H9 (cell line): ENCODE measurements at regions not wholly inside any gene's neighbourhood (a gene's known extent, or its start where the extent isn't known, plus 50 kb on each side); places are given as distances from the start of the nearest gene placed in this dataset.

Source experiments
- DNase-seq: peaks from one replicate; pipeline ENCODE4 v3.0.0-alpha.2; 2017
- H2AFZ ChIP-seq: one replicate; pipeline ENCODE4 v1.6.1; 2013; ENCODE audit warnings: mild to moderate bottlenecking, low read length, control low read depth, moderate library complexity
- H2AK5ac ChIP-seq: 2 replicates; pipeline ENCODE4 v1.6.1; 2013; ENCODE audit warnings: low read length, control low read depth, mixed read lengths; ENCODE audit not compliant: insufficient read length
- H2BK120ac ChIP-seq: one replicate; pipeline ENCODE4 v1.6.1; 2013; ENCODE audit warnings: low read depth, mild to moderate bottlenecking, low read length, control low read depth, inconsistent platforms; ENCODE audit not compliant: poor library complexity, severe bottlenecking
- H2BK12ac ChIP-seq: 2 replicates; pipeline ENCODE4 v1.6.1; 2013; ENCODE audit warnings: low read length, control low read depth, mixed read lengths, low read depth; ENCODE audit not compliant: insufficient read length
- H2BK15ac ChIP-seq: 2 replicates; pipeline ENCODE4 v1.6.1; 2013; ENCODE audit warnings: low read depth, low read length, control low read depth
- H2BK20ac ChIP-seq: one replicate; pipeline ENCODE4 v1.6.1; 2013; ENCODE audit warnings: low read depth, mild to moderate bottlenecking, low read length, control low read depth, inconsistent platforms; ENCODE audit not compliant: poor library complexity, severe bottlenecking
- H2BK5ac ChIP-seq: 2 replicates; pipeline ENCODE4 v1.6.1; 2013; ENCODE audit warnings: low read length, control low read depth, mixed read lengths; ENCODE audit not compliant: insufficient read length
- H3K14ac ChIP-seq: 2 replicates; pipeline ENCODE4 v1.6.1; 2013; ENCODE audit warnings: low read length, control low read depth; ENCODE audit not compliant: insufficient read depth
- H3K18ac ChIP-seq: 2 replicates; pipeline ENCODE4 v1.6.1; 2013; ENCODE audit warnings: low read depth, mild to moderate bottlenecking, mixed read lengths, low read length, control low read depth; ENCODE audit not compliant: insufficient read length
- H3K23ac ChIP-seq: 2 replicates; pipeline ENCODE4 v1.6.1; 2013; ENCODE audit warnings: low read length, control low read depth, mixed read lengths, low read depth; ENCODE audit not compliant: insufficient read length
- H3K23me2 ChIP-seq: 2 replicates; pipeline ENCODE4 v1.6.1; 2013; ENCODE audit warnings: low read depth, mild to moderate bottlenecking, mixed read lengths, low read length, control low read depth; ENCODE audit not compliant: insufficient read length, poor library complexity, severe bottlenecking
- H3K27ac ChIP-seq: 2 replicates; pipeline ENCODE4 v1.5.1; 2013; ENCODE audit warnings: low read length, control low read depth, mixed read lengths, low read depth; ENCODE audit not compliant: insufficient read length
- H3K27me3 ChIP-seq: 2 replicates; pipeline ENCODE4 v1.6.1; 2013; ENCODE audit warnings: low read length, control low read depth, inconsistent platforms; ENCODE audit not compliant: insufficient read depth
- H3K4ac ChIP-seq: 2 replicates; pipeline ENCODE4 v1.6.1; 2013; ENCODE audit warnings: low read depth, mild to moderate bottlenecking, control low read depth, inconsistent platforms, low read length, moderate library complexity
- H3K4me1 ChIP-seq: 2 replicates; pipeline ENCODE4 v1.6.1; 2013; ENCODE audit warnings: low read length, control low read depth, inconsistent platforms; ENCODE audit not compliant: insufficient read depth
- H3K4me2 ChIP-seq: 2 replicates; pipeline ENCODE4 v1.6.1; 2013; ENCODE audit warnings: low read length, control low read depth, mixed read lengths; ENCODE audit not compliant: insufficient read length, insufficient read depth
- H3K56ac ChIP-seq: 2 replicates; pipeline ENCODE4 v1.6.1; 2013; ENCODE audit warnings: low read depth, mild to moderate bottlenecking, mixed read lengths, low read length, control low read depth; ENCODE audit not compliant: insufficient read length
- H3K79me1 ChIP-seq: 2 replicates; pipeline ENCODE4 v1.6.1; 2013; ENCODE audit warnings: low read depth, mild to moderate bottlenecking, moderate library complexity, low read length, control low read depth, inconsistent platforms; ENCODE audit not compliant: insufficient read depth, poor library complexity, severe bottlenecking
- H3K79me2 ChIP-seq: 2 replicates; pipeline ENCODE4 v1.6.1; 2013; ENCODE audit warnings: low read length, control low read depth, inconsistent platforms; ENCODE audit not compliant: insufficient read depth
- H3K9ac ChIP-seq: 2 replicates; pipeline ENCODE4 v1.6.1; 2013; ENCODE audit warnings: low read length, control low read depth, mixed read lengths; ENCODE audit not compliant: insufficient read length; ENCODE audit errors: extremely low read depth
- H3K9me3 ChIP-seq: one replicate; pipeline ENCODE4 v1.6.1; 2013; ENCODE audit warnings: low read depth, low read length, inconsistent platforms; ENCODE audit not compliant: control insufficient read depth
- H3T11ph ChIP-seq: one replicate; pipeline ENCODE4 v1.6.1; 2013; ENCODE audit warnings: mild to moderate bottlenecking, low read length, control low read depth, inconsistent platforms
- H4K20me1 ChIP-seq: one replicate; pipeline ENCODE4 v1.6.1; 2013; ENCODE audit not compliant: control insufficient read depth, insufficient read length, insufficient read depth
- H4K5ac ChIP-seq: 2 replicates; pipeline ENCODE4 v1.6.1; 2013; ENCODE audit warnings: low read depth, mild to moderate bottlenecking, mixed read lengths, low read length, control low read depth; ENCODE audit not compliant: insufficient read length
- H4K8ac ChIP-seq: replicated peaks from 2 replicates; pipeline ENCODE4 v1.6.1; 2013; ENCODE audit warnings: low read length, control low read depth, mixed read lengths, low read depth; ENCODE audit not compliant: insufficient read length
- H4K91ac ChIP-seq: 2 replicates; pipeline ENCODE4 v1.6.1; 2013; ENCODE audit warnings: low read depth, mild to moderate bottlenecking, moderate library complexity, mixed read lengths, low read length, control low read depth; ENCODE audit not compliant: insufficient read length
- H3K27ac Mint-ChIP-seq, 3 experiments: 2 replicates in 2 of 3; 3 replicates in 1 of 3; pipeline ENCODE4 v1.8.0; 2020 to 2021; ENCODE audit warnings: mixed read lengths in 3 of 3, mild to moderate bottlenecking in 1 of 3, moderate library complexity in 1 of 3
- H3K27me3 Mint-ChIP-seq: 2 replicates; pipeline ENCODE4 v1.8.0; 2021; ENCODE audit warnings: low read depth, mild to moderate bottlenecking, moderate library complexity, mixed read lengths
- H3K36me3 Mint-ChIP-seq, 3 experiments: 2 replicates in 2 of 3; 3 replicates in 1 of 3; pipeline ENCODE4 v1.8.0; 2020 to 2021; ENCODE audit warnings: low read depth in 3 of 3, mixed read lengths in 3 of 3; ENCODE audit not compliant: insufficient read depth in 1 of 3
- H3K4me1 Mint-ChIP-seq, 2 experiments: 2 replicates each; pipeline ENCODE4 v1.8.0; 2020; ENCODE audit warnings: mixed read lengths in 2 of 2
- H3K4me3 Mint-ChIP-seq, 2 experiments: 2 replicates in 1 of 2; 3 replicates in 1 of 2; pipeline ENCODE4 v1.8.0; 2020 to 2021; ENCODE audit warnings: mild to moderate bottlenecking in 2 of 2, mixed read lengths in 2 of 2, moderate library complexity in 1 of 2
- H3K9me3 Mint-ChIP-seq, 2 experiments: 2 replicates in 1 of 2; 3 replicates in 1 of 2; pipeline ENCODE4 v1.8.0; 2020; ENCODE audit warnings: mild to moderate bottlenecking in 2 of 2, mixed read lengths in 2 of 2, moderate library complexity in 1 of 2
- WGBS: extraction: QIAGEN DNeasy Blood & Tissue Kit; methylation state at CpG from one replicate; pipeline ENCODE4 v1.1.7; 2013; ENCODE audit warnings: missing lambda C conversion rate, low lambda C conversion rate, mixed read lengths; ENCODE audit not compliant: insufficient read length; ENCODE audit errors: extremely low coverage; 5-methylcytosine and 5-hydroxymethylcytosine counted together
- TF ChIP-seq, protein P1 (sequence below): fragments of 200-600 bp; sonication (generic); conservative IDR thresholded peaks from 3 replicates; pipeline ENCODE4 v1.8.0; 2021; ENCODE audit warnings: antibody characterized with exemption, mild to moderate bottlenecking

DNA sequence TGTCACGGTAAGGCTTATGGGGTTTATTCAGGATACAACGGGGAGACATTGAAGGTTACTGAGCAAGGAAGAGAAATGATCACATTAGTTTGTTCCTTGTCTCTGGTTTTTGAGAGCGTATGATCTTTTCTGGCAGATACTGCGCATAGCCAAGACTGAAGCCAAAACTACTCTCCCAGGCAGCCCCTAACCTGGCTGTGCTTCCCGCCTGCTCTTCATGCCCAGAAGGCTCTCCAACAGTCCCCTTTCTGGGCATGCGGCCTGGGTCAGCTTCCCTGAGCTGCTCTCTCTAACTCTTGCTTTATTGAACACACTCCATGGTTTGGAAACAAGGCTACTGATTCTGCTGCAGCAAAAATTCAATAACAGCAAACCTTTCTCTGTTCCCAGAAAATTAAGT lies 306.6 kb downstream of the BUD13 start:
- no peaks in the 10 kb centered on the region for H3K27me3 ChIP-seq

More for the DNA sequence above, 306.6 kb downstream of the BUD13 start:
- Mint-ChIP-seq H3K36me3 (peaks cover 0 to 3% (median 1%) of the 10 kb centered on the region in 3 experiments; a peak in 2 of 7 replicates), H3K9me3 (peaks cover under 1 to 4% of the 10 kb centered on the region in 2 experiments; a peak in 2 of 5 replicates), H3K27me3 (peaks cover 46% of the 10 kb centered on the region), H3K4me3 (no peak overlapping the region), H3K4me1 (peaks cover 14 to 30% of the 10 kb centered on the region in 2 experiments), H3K27ac (no peak overlapping the region; a peak in 1 of 7 replicates)
- no peak overlapping the region for H2BK5ac ChIP-seq
- H4K8ac ChIP-seq = no peak overlapping the region
- no peak overlapping the region for H4K91ac ChIP-seq
- no peak overlapping the region for H3K9ac ChIP-seq
- no peaks in the 10 kb centered on the region for H3K9me3 ChIP-seq
- H3K23me2 ChIP-seq = no peaks in the 10 kb centered on the region
- H3T11ph ChIP-seq = no peak overlapping the region
- H3K23ac ChIP-seq = no peak overlapping the region
- DNase-seq = no peak
- peaks cover 3% of the 10 kb centered on the region for H4K20me1 ChIP-seq
- no peak overlapping the region for H3K56ac ChIP-seq
- H3K4me2 ChIP-seq = no peak overlapping the region
- no peaks in the 10 kb centered on the region for H3K79me1 ChIP-seq
- no peak overlapping the region for H3K18ac ChIP-seq
- no peak overlapping the region for H2BK120ac ChIP-seq
- H2BK12ac ChIP-seq = no peak overlapping the region
- H3K4me1 ChIP-seq = no peaks in the 10 kb centered on the region
- TF ChIP-seq, protein P1, sequence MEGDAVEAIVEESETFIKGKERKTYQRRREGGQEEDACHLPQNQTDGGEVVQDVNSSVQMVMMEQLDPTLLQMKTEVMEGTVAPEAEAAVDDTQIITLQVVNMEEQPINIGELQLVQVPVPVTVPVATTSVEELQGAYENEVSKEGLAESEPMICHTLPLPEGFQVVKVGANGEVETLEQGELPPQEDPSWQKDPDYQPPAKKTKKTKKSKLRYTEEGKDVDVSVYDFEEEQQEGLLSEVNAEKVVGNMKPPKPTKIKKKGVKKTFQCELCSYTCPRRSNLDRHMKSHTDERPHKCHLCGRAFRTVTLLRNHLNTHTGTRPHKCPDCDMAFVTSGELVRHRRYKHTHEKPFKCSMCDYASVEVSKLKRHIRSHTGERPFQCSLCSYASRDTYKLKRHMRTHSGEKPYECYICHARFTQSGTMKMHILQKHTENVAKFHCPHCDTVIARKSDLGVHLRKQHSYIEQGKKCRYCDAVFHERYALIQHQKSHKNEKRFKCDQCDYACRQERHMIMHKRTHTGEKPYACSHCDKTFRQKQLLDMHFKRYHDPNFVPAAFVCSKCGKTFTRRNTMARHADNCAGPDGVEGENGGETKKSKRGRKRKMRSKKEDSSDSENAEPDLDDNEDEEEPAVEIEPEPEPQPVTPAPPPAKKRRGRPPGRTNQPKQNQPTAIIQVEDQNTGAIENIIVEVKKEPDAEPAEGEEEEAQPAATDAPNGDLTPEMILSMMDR = no peak
- H3K14ac ChIP-seq = no peak overlapping the region
- H4K5ac ChIP-seq = no peak overlapping the region
- no peak overlapping the region for H3K27ac ChIP-seq
- H2BK15ac ChIP-seq = no peak overlapping the region
- H3K4ac ChIP-seq = no peak overlapping the region
- no peak overlapping the region for H2AFZ ChIP-seq
- no peak overlapping the region for H2BK20ac ChIP-seq
- no peak overlapping the region for H2AK5ac ChIP-seq
- no CpG with 5 or more reads among the region's 6 CpGs for WGBS
- H3K79me2 ChIP-seq = no peaks in the 10 kb centered on the region
